CD4-positive, alpha-beta T cell treated with Interleukin-21 for 1 hour (primary cell): ENCODE measurements at regions not wholly inside any gene's neighbourhood (a gene's known extent, or its start where the extent isn't known, plus 50 kb on each side); places are given as distances from the start of the nearest gene placed in this dataset.
"Not testable (repeated sequence)": the region's sequence is repeated elsewhere in the genome, so short reads cannot be mapped to it uniquely, and the experiment has no call there.

Experiments
- DNase-seq: peaks from one replicate; pipeline ENCODE4 v3.0.0-alpha.2; 2020

- no peak for DNase-seq
Observed at GRCh38 chr5:163790497-163790896, 285.1 kb downstream of the MAT2B start.

GRCh38 chr5:163794993-163795392, 289.6 kb downstream of the MAT2B start:
- no peak for DNase-seq

- no peak for DNase-seq
Observed at GRCh38 chr5:163807781-163808180, 302.4 kb downstream of the MAT2B start.

GRCh38 chr5:163809473-163809872, 304.1 kb downstream of the MAT2B start:
- DNase-seq = no peak

GRCh38 chr5:163813900-163814299, 308.5 kb downstream of the MAT2B start:
- no peak for DNase-seq

- no peak for DNase-seq
Observed at GRCh38 chr5:163815240-163815791, 309.9 kb downstream of the MAT2B start.

GRCh38 chr5:163821142-163821541, 315.7 kb downstream of the MAT2B start:
- DNase-seq = no peak

GRCh38 chr5:163822548-163822947, 317.1 kb downstream of the MAT2B start:
- no peak for DNase-seq

GRCh38 chr5:163825661-163826060, 320.2 kb downstream of the MAT2B start:
- DNase-seq = no peak

- DNase-seq = no peak
Observed at GRCh38 chr5:163826201-163826600, 320.8 kb downstream of the MAT2B start.

GRCh38 chr5:163832155-163832554, 326.7 kb downstream of the MAT2B start:
- DNase-seq = no peak

GRCh38 chr5:163838738-163839137, 333.3 kb downstream of the MAT2B start:
- DNase-seq = no peak

GRCh38 chr5:163846512-163846911, 341.1 kb downstream of the MAT2B start:
- no peak for DNase-seq

GRCh38 chr5:163855754-163856153, 350.3 kb downstream of the MAT2B start:
- DNase-seq = no peak

- no peak for DNase-seq
Observed at GRCh38 chr5:163861670-163862069, 356.3 kb downstream of the MAT2B start.

GRCh38 chr5:163867324-163867723, 361.9 kb downstream of the MAT2B start:
- no peak for DNase-seq

GRCh38 chr5:163867738-163868137, 362.3 kb downstream of the MAT2B start:
- DNase-seq = no peak

GRCh38 chr5:163869581-163869980, 364.2 kb downstream of the MAT2B start:
- DNase-seq = no peak

GRCh38 chr5:163870441-163870840, 365.0 kb downstream of the MAT2B start:
- no peak for DNase-seq

- no peak for DNase-seq
Observed at GRCh38 chr5:163874431-163874830, 369.0 kb downstream of the MAT2B start.

GRCh38 chr5:163874912-163875311, 369.5 kb downstream of the MAT2B start:
- not testable (repeated sequence) for DNase-seq

- no peak for DNase-seq
Observed at GRCh38 chr5:163877865-163878264, 372.4 kb downstream of the MAT2B start.

GRCh38 chr5:163878490-163878889, 373.1 kb downstream of the MAT2B start:
- DNase-seq = no peak

- no peak for DNase-seq
Observed at GRCh38 chr5:163880302-163880701, 374.9 kb downstream of the MAT2B start.

GRCh38 chr5:163885117-163885516, 379.7 kb downstream of the MAT2B start:
- no peak for DNase-seq

GRCh38 chr5:163887854-163888253, 382.4 kb downstream of the MAT2B start:
- no peak for DNase-seq
